ENCODE measurements at regions not wholly inside any gene's neighbourhood (a gene's known extent, or its start where the extent isn't known, plus 50 kb on each side); places are given as distances from the start of the nearest gene placed in this dataset.

GRCh38 chr21:35408401-35408800 is 359.3 kb upstream of the RUNX1 start:
- no peak overlapping the region for H3K9ac ChIP-seq (ENCODE audit: insufficient read depth, low read depth, low read length)
- H4K20me1 ChIP-seq (ENCODE audit: insufficient read depth, low read length), result no peaks in the 10 kb centered on the region
- in situ Hi-C loops (cut with HindIII; ENCODE audit: extremely low pct_ligation_motif_present, low pct_unique_long_range_greater_than_20kb) (loop anchor here (10.0 to 25.0 kb wide), 2 partner anchors 524 to 671 kb away; no protein-coding TSS in a partner anchor), intact Hi-C loops (cut with micrococcal nuclease; ENCODE audit: unreplicated experiment) (no loop called here)
- H2AFZ ChIP-seq (ENCODE audit: low read length), result no peak overlapping the region
- no peaks in the 10 kb centered on the region for H3K79me2 ChIP-seq (ENCODE audit: insufficient read depth, low read length)
- no peaks in the 10 kb centered on the region for H3K9me3 ChIP-seq (ENCODE audit: low read length)
- H3K4me1 ChIP-seq (ENCODE audit: insufficient read depth, low read length), result no peaks in the 10 kb centered on the region
- H3K27ac ChIP-seq (ENCODE audit: extremely low read length, insufficient read depth, low read length), result no peak overlapping the region
- FAIRE-seq (no peak), ATAC-seq (no peak), DNase-seq (ENCODE audit: low spot score) (no peak)
- no peak overlapping the region for H3K4me3 ChIP-seq (replicated peaks in 1 of 3; ENCODE audit: insufficient read depth in 1 of 3, low read depth in 2 of 3, low read length in 3 of 3)
- POLR2A ChIA-PET, result no interaction called here
- TF ChIP-seq PBX2 (CRISPR knock-in tag; IDR thresholded peaks at IDR 0.05) (no peak), NKX3-1 (CRISPR knock-in tag; IDR thresholded peaks at IDR 0.05) (no peak), HNRNPL (IDR thresholded peaks at IDR 0.05; ENCODE audit: low read depth, low read length) (no peak), ZNF331 (CRISPR knock-in tag; IDR thresholded peaks at IDR 0.05) (no peak), ZNF354B (CRISPR knock-in tag; IDR thresholded peaks at IDR 0.05) (no peak)
- TF ChIP-seq, protein P1, sequence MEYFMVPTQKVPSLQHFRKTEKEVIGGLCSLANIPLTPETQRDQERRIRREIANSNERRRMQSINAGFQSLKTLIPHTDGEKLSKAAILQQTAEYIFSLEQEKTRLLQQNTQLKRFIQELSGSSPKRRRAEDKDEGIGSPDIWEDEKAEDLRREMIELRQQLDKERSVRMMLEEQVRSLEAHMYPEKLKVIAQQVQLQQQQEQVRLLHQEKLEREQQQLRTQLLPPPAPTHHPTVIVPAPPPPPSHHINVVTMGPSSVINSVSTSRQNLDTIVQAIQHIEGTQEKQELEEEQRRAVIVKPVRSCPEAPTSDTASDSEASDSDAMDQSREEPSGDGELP (IDR thresholded peaks at IDR 0.05; ENCODE audit: borderline replicate concordance, low read depth), result no peak
- BruUV-seq (replicated peaks), result no TSS peak
- CTCF ChIA-PET (ENCODE audit: low intra/inter-chr PET ratio, low total read pairs), result no interaction called here
- 5% methylated on average over 2 of the region's 2 CpGs for WGBS (ENCODE audit: low lambda C conversion rate)
- H3K4me2 ChIP-seq (ENCODE audit: low read depth, low read length), result no peak overlapping the region
- peaks cover 0 to 13% of the 10 kb centered on the region in 2 experiments; a peak in 3 of 5 replicates for H3K27me3 ChIP-seq (ENCODE audit: control insufficient read depth in 1 of 2, insufficient read depth in 2 of 2, low read length in 2 of 2)
- no peaks in the 10 kb centered on the region for H3K36me3 ChIP-seq (replicated peaks in 1 of 2; ENCODE audit: control insufficient read depth in 1 of 2, insufficient read depth in 2 of 2, low read length in 2 of 2)

GRCh38 chr21:35406635-35407034 is 357.5 kb upstream of the RUNX1 start:
- intact Hi-C loops (cut with micrococcal nuclease; ENCODE audit: unreplicated experiment), result no loop called here
- in situ Hi-C loops (cut with HindIII; ENCODE audit: extremely low pct_ligation_motif_present, low pct_unique_long_range_greater_than_20kb), result loop anchor here (10.0 to 25.0 kb wide), 2 partner anchors 522 to 669 kb away; no protein-coding TSS in a partner anchor
- ATAC-seq, result no peak
- Histone ChIP-seq H3K4me1 (ENCODE audit: insufficient read depth, low read length) (no peaks in the 10 kb centered on the region), H2AFZ (ENCODE audit: low read length) (no peak overlapping the region), H4K20me1 (ENCODE audit: insufficient read depth, low read length) (no peaks in the 10 kb centered on the region), H3K4me3 (replicated peaks in 1 of 3; ENCODE audit: insufficient read depth in 1 of 3, low read depth in 2 of 3, low read length in 3 of 3) (no peak overlapping the region), H3K4me2 (ENCODE audit: low read depth, low read length) (no peak overlapping the region), H3K9me3 (ENCODE audit: low read length) (no peaks in the 10 kb centered on the region), H3K27me3 (ENCODE audit: control insufficient read depth in 1 of 2, insufficient read depth in 2 of 2, low read length in 2 of 2) (peaks cover 0 to 17% of the 10 kb centered on the region in 2 experiments; a peak in 3 of 5 replicates), H3K9ac (ENCODE audit: insufficient read depth, low read depth, low read length) (no peak overlapping the region), H3K36me3 (replicated peaks in 1 of 2; ENCODE audit: control insufficient read depth in 1 of 2, insufficient read depth in 2 of 2, low read length in 2 of 2) (no peaks in the 10 kb centered on the region), H3K79me2 (ENCODE audit: insufficient read depth, low read length) (no peaks in the 10 kb centered on the region), H3K27ac (ENCODE audit: extremely low read length, insufficient read depth, low read length) (no peak overlapping the region)
- ChIA-PET CTCF (ENCODE audit: low intra/inter-chr PET ratio, low total read pairs) (no interaction called here), POLR2A (no interaction called here)
- DNase-seq (ENCODE audit: low spot score), result no peak
- WGBS (ENCODE audit: low lambda C conversion rate), result 55% methylated on average over 6 of the region's 6 CpGs
- no peak for FAIRE-seq
- BruUV-seq (replicated peaks), result no TSS peak
- TF ChIP-seq, protein P2, sequence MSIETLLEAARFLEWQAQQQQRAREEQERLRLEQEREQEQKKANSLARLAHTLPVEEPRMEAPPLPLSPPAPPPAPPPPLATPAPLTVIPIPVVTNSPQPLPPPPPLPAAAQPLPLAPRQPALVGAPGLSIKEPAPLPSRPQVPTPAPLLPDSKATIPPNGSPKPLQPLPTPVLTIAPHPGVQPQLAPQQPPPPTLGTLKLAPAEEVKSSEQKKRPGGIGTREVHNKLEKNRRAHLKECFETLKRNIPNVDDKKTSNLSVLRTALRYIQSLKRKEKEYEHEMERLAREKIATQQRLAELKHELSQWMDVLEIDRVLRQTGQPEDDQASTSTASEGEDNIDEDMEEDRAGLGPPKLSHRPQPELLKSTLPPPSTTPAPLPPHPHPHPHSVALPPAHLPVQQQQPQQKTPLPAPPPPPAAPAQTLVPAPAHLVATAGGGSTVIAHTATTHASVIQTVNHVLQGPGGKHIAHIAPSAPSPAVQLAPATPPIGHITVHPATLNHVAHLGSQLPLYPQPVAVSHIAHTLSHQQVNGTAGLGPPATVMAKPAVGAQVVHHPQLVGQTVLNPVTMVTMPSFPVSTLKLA (IDR thresholded peaks at IDR 0.05), result no peak
- TF ChIP-seq NFIB (CRISPR knock-in tag; IDR thresholded peaks at IDR 0.05; ENCODE audit: borderline replicate concordance) (no peak), ZNF333 (CRISPR knock-in tag; IDR thresholded peaks at IDR 0.05; ENCODE audit: borderline replicate concordance) (no peak), ZNF326 (CRISPR knock-in tag; IDR thresholded peaks at IDR 0.05; ENCODE audit: borderline replicate concordance) (no peak)
- TF ChIP-seq, protein P3, sequence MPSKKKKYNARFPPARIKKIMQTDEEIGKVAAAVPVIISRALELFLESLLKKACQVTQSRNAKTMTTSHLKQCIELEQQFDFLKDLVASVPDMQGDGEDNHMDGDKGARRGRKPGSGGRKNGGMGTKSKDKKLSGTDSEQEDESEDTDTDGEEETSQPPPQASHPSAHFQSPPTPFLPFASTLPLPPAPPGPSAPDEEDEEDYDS (CRISPR knock-in tag; IDR thresholded peaks at IDR 0.05), result no peak

Measured in HepG2 (cell line).